ENCODE measurements at regions not wholly inside any gene's neighbourhood (a gene's known extent, or its start where the extent isn't known, plus 50 kb on each side); places are given as distances from the start of the nearest gene placed in this dataset.

- H3K27ac ChIP-seq (ENCODE audit: low read depth in 2 of 2, low read length in 2 of 2) = no peak overlapping the region
- H3K36me3 ChIP-seq (ENCODE audit: control insufficient read depth in 2 of 2, insufficient read depth in 2 of 2, low read length in 2 of 2) = no peaks in the 10 kb centered on the region
- no peak overlapping the region for H3K4me3 ChIP-seq (ENCODE audit: low read length in 2 of 2)
Measured at GRCh38 chr3:104610730-104611652, 755.7 kb upstream of the ALCAM start.

GRCh38 chr3:104612218-104612617, 754.5 kb upstream of the ALCAM start:
- H3K9ac ChIP-seq (ENCODE audit: low read depth in 1 of 2, low read length in 2 of 2) = no peak overlapping the region
- no peak overlapping the region for H3K4me3 ChIP-seq (ENCODE audit: low read length in 2 of 2)
- no peaks in the 10 kb centered on the region for H3K9me3 ChIP-seq (ENCODE audit: control insufficient read depth in 2 of 2, low read length in 2 of 2)
- no peaks in the 10 kb centered on the region for H3K36me3 ChIP-seq (ENCODE audit: control insufficient read depth in 2 of 2, insufficient read depth in 2 of 2, low read length in 2 of 2)
- H3K4me1 ChIP-seq (ENCODE audit: control insufficient read depth in 2 of 2, insufficient read depth in 2 of 2, low read length in 2 of 2) = no peaks in the 10 kb centered on the region
- H3K27ac ChIP-seq (ENCODE audit: low read depth in 2 of 2, low read length in 2 of 2) = peak overlapping the region in 1 of 2 donors; percentile 15
- no peaks in the 10 kb centered on the region for H3K27me3 ChIP-seq (ENCODE audit: control insufficient read depth in 2 of 2, insufficient read depth in 2 of 2, low read length in 2 of 2)

More at GRCh38 chr3:104610730-104611652, 755.7 kb upstream of the ALCAM start:
- Histone ChIP-seq H3K27me3 (ENCODE audit: control insufficient read depth in 2 of 2, insufficient read depth in 2 of 2, low read length in 2 of 2) (no peaks in the 10 kb centered on the region), H3K4me1 (ENCODE audit: control insufficient read depth in 2 of 2, insufficient read depth in 2 of 2, low read length in 2 of 2) (no peaks in the 10 kb centered on the region), H3K9ac (ENCODE audit: low read depth in 1 of 2, low read length in 2 of 2) (no peak overlapping the region), H3K9me3 (ENCODE audit: control insufficient read depth in 2 of 2, low read length in 2 of 2) (no peaks in the 10 kb centered on the region)

GRCh38 chr3:104614564-104614963, 752.1 kb upstream of the ALCAM start:
- H3K4me1 ChIP-seq (ENCODE audit: control insufficient read depth in 2 of 2, insufficient read depth in 2 of 2, low read length in 2 of 2) = no peaks in the 10 kb centered on the region
- no peaks in the 10 kb centered on the region for H3K36me3 ChIP-seq (ENCODE audit: control insufficient read depth in 2 of 2, insufficient read depth in 2 of 2, low read length in 2 of 2)
- no peak overlapping the region for H3K27ac ChIP-seq (ENCODE audit: low read depth in 2 of 2, low read length in 2 of 2)
- no peaks in the 10 kb centered on the region for H3K27me3 ChIP-seq (ENCODE audit: control insufficient read depth in 2 of 2, insufficient read depth in 2 of 2, low read length in 2 of 2)
- H3K9ac ChIP-seq (ENCODE audit: low read depth in 1 of 2, low read length in 2 of 2) = no peak overlapping the region
- H3K9me3 ChIP-seq (ENCODE audit: control insufficient read depth in 2 of 2, low read length in 2 of 2) = no peaks in the 10 kb centered on the region
- H3K4me3 ChIP-seq (ENCODE audit: low read length in 2 of 2) = no peak overlapping the region

- Histone ChIP-seq H3K36me3 (ENCODE audit: control insufficient read depth in 2 of 2, insufficient read depth in 2 of 2, low read length in 2 of 2) (no peaks in the 10 kb centered on the region), H3K27ac (ENCODE audit: low read depth in 2 of 2, low read length in 2 of 2) (no peak overlapping the region), H3K9me3 (ENCODE audit: control insufficient read depth in 2 of 2, low read length in 2 of 2) (no peaks in the 10 kb centered on the region), H3K9ac (ENCODE audit: low read depth in 1 of 2, low read length in 2 of 2) (no peak overlapping the region), H3K27me3 (ENCODE audit: control insufficient read depth in 2 of 2, insufficient read depth in 2 of 2, low read length in 2 of 2) (no peaks in the 10 kb centered on the region), H3K4me1 (ENCODE audit: control insufficient read depth in 2 of 2, insufficient read depth in 2 of 2, low read length in 2 of 2) (no peaks in the 10 kb centered on the region), H3K4me3 (ENCODE audit: low read length in 2 of 2) (no peak overlapping the region)
Measured at GRCh38 chr3:104628185-104628789, 738.4 kb upstream of the ALCAM start.

GRCh38 chr3:104629038-104629437, 737.7 kb upstream of the ALCAM start:
- no peak overlapping the region for H3K9ac ChIP-seq (ENCODE audit: low read depth in 1 of 2, low read length in 2 of 2)
- no peaks in the 10 kb centered on the region for H3K9me3 ChIP-seq (ENCODE audit: control insufficient read depth in 2 of 2, low read length in 2 of 2)
- H3K27me3 ChIP-seq (ENCODE audit: control insufficient read depth in 2 of 2, insufficient read depth in 2 of 2, low read length in 2 of 2) = no peaks in the 10 kb centered on the region
- H3K27ac ChIP-seq (ENCODE audit: low read depth in 2 of 2, low read length in 2 of 2) = no peak overlapping the region
- H3K4me1 ChIP-seq (ENCODE audit: control insufficient read depth in 2 of 2, insufficient read depth in 2 of 2, low read length in 2 of 2) = no peaks in the 10 kb centered on the region
- no peaks in the 10 kb centered on the region for H3K36me3 ChIP-seq (ENCODE audit: control insufficient read depth in 2 of 2, insufficient read depth in 2 of 2, low read length in 2 of 2)
- no peak overlapping the region for H3K4me3 ChIP-seq (ENCODE audit: low read length in 2 of 2)

- Histone ChIP-seq H3K27me3 (ENCODE audit: control insufficient read depth in 2 of 2, insufficient read depth in 2 of 2, low read length in 2 of 2) (no peaks in the 10 kb centered on the region), H3K4me1 (ENCODE audit: control insufficient read depth in 2 of 2, insufficient read depth in 2 of 2, low read length in 2 of 2) (no peaks in the 10 kb centered on the region), H3K27ac (ENCODE audit: low read depth in 2 of 2, low read length in 2 of 2) (no peak overlapping the region), H3K4me3 (ENCODE audit: low read length in 2 of 2) (no peak overlapping the region), H3K36me3 (ENCODE audit: control insufficient read depth in 2 of 2, insufficient read depth in 2 of 2, low read length in 2 of 2) (no peaks in the 10 kb centered on the region), H3K9ac (ENCODE audit: low read depth in 1 of 2, low read length in 2 of 2) (no peak overlapping the region), H3K9me3 (ENCODE audit: control insufficient read depth in 2 of 2, low read length in 2 of 2) (no peaks in the 10 kb centered on the region)
Measured at GRCh38 chr3:104631254-104631653, 735.5 kb upstream of the ALCAM start.

GRCh38 chr3:104632521-104632920, 734.2 kb upstream of the ALCAM start:
- no peaks in the 10 kb centered on the region for H3K4me1 ChIP-seq (ENCODE audit: control insufficient read depth in 2 of 2, insufficient read depth in 2 of 2, low read length in 2 of 2)

GRCh38 chr3:104632947-104633346, 733.8 kb upstream of the ALCAM start:
- H3K36me3 ChIP-seq (ENCODE audit: control insufficient read depth in 2 of 2, insufficient read depth in 2 of 2, low read length in 2 of 2) = no peaks in the 10 kb centered on the region
- no peak overlapping the region for H3K9ac ChIP-seq (ENCODE audit: low read depth in 1 of 2, low read length in 2 of 2)
- no peak overlapping the region for H3K4me3 ChIP-seq (ENCODE audit: low read length in 2 of 2)
- H3K9me3 ChIP-seq (ENCODE audit: control insufficient read depth in 2 of 2, low read length in 2 of 2) = no peaks in the 10 kb centered on the region
- no peak overlapping the region for H3K27ac ChIP-seq (ENCODE audit: low read depth in 2 of 2, low read length in 2 of 2)
- no peaks in the 10 kb centered on the region for H3K4me1 ChIP-seq (ENCODE audit: control insufficient read depth in 2 of 2, insufficient read depth in 2 of 2, low read length in 2 of 2)
- no peaks in the 10 kb centered on the region for H3K27me3 ChIP-seq (ENCODE audit: control insufficient read depth in 2 of 2, insufficient read depth in 2 of 2, low read length in 2 of 2)

More at GRCh38 chr3:104632521-104632920, 734.2 kb upstream of the ALCAM start:
- no peak overlapping the region for H3K27ac ChIP-seq (ENCODE audit: low read depth in 2 of 2, low read length in 2 of 2)
- H3K4me3 ChIP-seq (ENCODE audit: low read length in 2 of 2) = no peak overlapping the region
- H3K36me3 ChIP-seq (ENCODE audit: control insufficient read depth in 2 of 2, insufficient read depth in 2 of 2, low read length in 2 of 2) = no peaks in the 10 kb centered on the region
- H3K27me3 ChIP-seq (ENCODE audit: control insufficient read depth in 2 of 2, insufficient read depth in 2 of 2, low read length in 2 of 2) = no peaks in the 10 kb centered on the region
- H3K9ac ChIP-seq (ENCODE audit: low read depth in 1 of 2, low read length in 2 of 2) = no peak overlapping the region
- H3K9me3 ChIP-seq (ENCODE audit: control insufficient read depth in 2 of 2, low read length in 2 of 2) = no peaks in the 10 kb centered on the region

GRCh38 chr3:104635872-104636580, 730.7 kb upstream of the ALCAM start:
- Histone ChIP-seq H3K27ac (ENCODE audit: low read depth in 2 of 2, low read length in 2 of 2) (no peak overlapping the region), H3K4me3 (ENCODE audit: low read length in 2 of 2) (no peak overlapping the region), H3K27me3 (ENCODE audit: control insufficient read depth in 2 of 2, insufficient read depth in 2 of 2, low read length in 2 of 2) (no peaks in the 10 kb centered on the region)

GRCh38 chr3:104642827-104643226, 723.9 kb upstream of the ALCAM start:
- Histone ChIP-seq H3K27ac (ENCODE audit: low read depth in 2 of 2, low read length in 2 of 2) (no peak overlapping the region), H3K27me3 (ENCODE audit: control insufficient read depth in 2 of 2, insufficient read depth in 2 of 2, low read length in 2 of 2) (no peaks in the 10 kb centered on the region), H3K9ac (ENCODE audit: low read depth in 1 of 2, low read length in 2 of 2) (no peak overlapping the region)

More at GRCh38 chr3:104635872-104636580, 730.7 kb upstream of the ALCAM start:
- no peaks in the 10 kb centered on the region for H3K36me3 ChIP-seq (ENCODE audit: control insufficient read depth in 2 of 2, insufficient read depth in 2 of 2, low read length in 2 of 2)
- no peaks in the 10 kb centered on the region for H3K9me3 ChIP-seq (ENCODE audit: control insufficient read depth in 2 of 2, low read length in 2 of 2)
- no peaks in the 10 kb centered on the region for H3K4me1 ChIP-seq (ENCODE audit: control insufficient read depth in 2 of 2, insufficient read depth in 2 of 2, low read length in 2 of 2)
- H3K9ac ChIP-seq (ENCODE audit: low read depth in 1 of 2, low read length in 2 of 2) = no peak overlapping the region

More at GRCh38 chr3:104642827-104643226, 723.9 kb upstream of the ALCAM start:
- H3K9me3 ChIP-seq (ENCODE audit: control insufficient read depth in 2 of 2, low read length in 2 of 2) = no peaks in the 10 kb centered on the region
- no peak overlapping the region for H3K4me3 ChIP-seq (ENCODE audit: low read length in 2 of 2)
- H3K4me1 ChIP-seq (ENCODE audit: control insufficient read depth in 2 of 2, insufficient read depth in 2 of 2, low read length in 2 of 2) = no peaks in the 10 kb centered on the region
- no peaks in the 10 kb centered on the region for H3K36me3 ChIP-seq (ENCODE audit: control insufficient read depth in 2 of 2, insufficient read depth in 2 of 2, low read length in 2 of 2)
